GM12878 (cell line): ENCODE measurements at regions not wholly inside any gene's neighbourhood (a gene's known extent, or its start where the extent isn't known, plus 50 kb on each side); places are given as distances from the start of the nearest gene placed in this dataset.

Experiments
- ATAC-seq: fragments of 200-7000 bp; cut with Tn5 transposase; 3 replicates; pipeline ENCODE4 v1.9.1; 2020; ENCODE audit warnings: mild to moderate bottlenecking, moderate library complexity
- BruUV-seq: library from RNA; stranded (reverse); fragments of 400-500 nt; replicated peaks from 2 replicates; lab custom pipeline; 2021; lab: Mats Ljungman, UMichigan
- CTCF ChIA-PET: fragments of 300-600 bp; sonication (Branson Sonifier 250); formaldehyde crosslinking; extraction: SDS; loops from one replicate; lab custom pipeline; 2021; ENCODE audit warnings: inconsistent platforms; lab: Yijun Ruan, JAX
- POLR2A ChIA-PET: fragments of 350-600 bp; formaldehyde crosslinking; extraction: SDS; loops from one replicate; lab custom pipeline; 2021; ENCODE audit warnings: inconsistent platforms; lab: Charles Lee
- RAD21 ChIA-PET: fragments of 300-600 bp; sonication (Branson Sonifier 250); formaldehyde crosslinking; loops from one replicate; lab custom pipeline; 2023; ENCODE audit warnings: antibody characterized with exemption; ENCODE audit not compliant: unreplicated experiment; lab: Charles Lee
- SMC1A ChIA-PET: fragments of 300-600 bp; sonication (Branson Sonifier 250); formaldehyde crosslinking; loops from one replicate; lab custom pipeline; 2023; ENCODE audit not compliant: unreplicated experiment, uncharacterized antibody; lab: Charles Lee
- DNase-seq: peaks from one replicate; pipeline ENCODE4 v3.0.0-alpha.2; 2011; ENCODE audit warnings: low read depth, low spot score
- FAIRE-seq: peaks from 3 replicates; lab custom pipeline; 2011; peaks lifted over from hg19 to GRCh38; lab: Jason Lieb, UNC
- H2AFZ ChIP-seq: 2 replicates; pipeline ENCODE4 v1.6.0; 2011; ENCODE audit warnings: low read depth, low read length, control low read depth; ENCODE audit not compliant: control insufficient read depth
- H3K27ac ChIP-seq: 2 replicates; pipeline ENCODE4 v1.5.1; 2011; ENCODE audit warnings: control low read depth; ENCODE audit not compliant: control insufficient read depth, insufficient read depth
- H3K27me3 ChIP-seq, 2 experiments: replicated peaks in 1 of 2; 2 replicates each; pipeline versions ENCODE4 v1.6.0 to v1.6.1; 2011; ENCODE audit warnings: low read length in 1 of 2; ENCODE audit not compliant: control insufficient read depth in 2 of 2, insufficient read depth in 2 of 2
- H3K36me3 ChIP-seq, 2 experiments: 2 replicates each; pipeline ENCODE4 v1.5.1; 2011; ENCODE audit warnings: low read length in 1 of 2; ENCODE audit not compliant: control insufficient read depth in 2 of 2, insufficient read depth in 2 of 2
- H3K4me1 ChIP-seq: 2 replicates; pipeline ENCODE4 v1.6.1; 2011; ENCODE audit warnings: mild to moderate bottlenecking, low read length, moderate library complexity, mixed read lengths; ENCODE audit not compliant: control insufficient read depth, insufficient read depth
- H3K4me2 ChIP-seq: 2 replicates; pipeline ENCODE4 v1.6.0; 2011; ENCODE audit warnings: control low read depth; ENCODE audit not compliant: control insufficient read depth, insufficient read depth
- H3K4me3 ChIP-seq: fragments of 200-600 bp; sonication (generic); 2 replicates; pipeline ENCODE4 v1.5.1; 2016
- H3K79me2 ChIP-seq: 2 replicates; pipeline ENCODE4 v1.6.0; 2011; ENCODE audit warnings: low read length; ENCODE audit not compliant: control insufficient read depth, insufficient read depth
- H3K9ac ChIP-seq: 2 replicates; pipeline ENCODE4 v1.8.0; 2011; ENCODE audit warnings: low read length, control low read depth, mixed read lengths; ENCODE audit not compliant: control insufficient read depth, insufficient read depth
- H3K9me3 ChIP-seq: replicated peaks from 3 replicates; pipeline ENCODE4 v1.5.1; 2011; ENCODE audit warnings: mild to moderate bottlenecking, low read length; ENCODE audit not compliant: control insufficient read depth, insufficient read depth
- H4K20me1 ChIP-seq: 2 replicates; pipeline ENCODE4 v1.6.0; 2011; ENCODE audit not compliant: control insufficient read depth, insufficient read depth
- CEBPZ ChIP-seq: fragments of 150-350 bp; IDR thresholded peaks from 2 replicates; pipeline ENCODE4 v1.6.1; 2016; ENCODE audit warnings: low read depth, low read length
- EP300 ChIP-seq, 2 experiments: fragments of 150-350 bp in 1 of 2; IDR thresholded peaks; 2 replicates each; pipeline ENCODE4 v1.6.1; 2011 to 2012; ENCODE audit warnings: low read depth in 2 of 2, low read length in 2 of 2, borderline replicate concordance in 1 of 2, improper control_type of control experiment in 1 of 2, inconsistent platforms in 1 of 2; ENCODE audit not compliant: control insufficient read depth in 1 of 2
- IKZF1 ChIP-seq: fragments of 450-650 bp; conservative IDR thresholded peaks from 2 replicates; pipeline ENCODE4 v1.6.1; 2017; ENCODE audit warnings: antibody characterized with exemption, mild to moderate bottlenecking
- MXI1 ChIP-seq: fragments of 150-350 bp; IDR thresholded peaks from 2 replicates; pipeline ENCODE4 v1.6.1; 2011; ENCODE audit warnings: low read depth, mild to moderate bottlenecking, inconsistent platforms, low read length, improper control_type of control experiment
- NR2C2 ChIP-seq: IDR thresholded peaks from 2 replicates; pipeline ENCODE4 v1.6.1; 2011; ENCODE audit warnings: borderline replicate concordance, low read depth; ENCODE audit not compliant: control insufficient read depth, insufficient read length
- PAX8 ChIP-seq: fragments of 450-650 bp; IDR thresholded peaks from 2 replicates; pipeline ENCODE4 v1.6.1; 2017; ENCODE audit warnings: mild to moderate bottlenecking, moderate library complexity
- ZBTB33 ChIP-seq: fragments of 450-650 bp; IDR thresholded peaks from 2 replicates; pipeline ENCODE4 v1.6.1; 2017; ENCODE audit warnings: mild to moderate bottlenecking
- WGBS: methylation state at CpG from one replicate; pipeline ENCODE4 v1.1.6; 2016; ENCODE audit warnings: low lambda C conversion rate; ENCODE audit not compliant: insufficient replicate concordance, insufficient coverage; ENCODE audit errors: missing lambda C conversion rate; 5-methylcytosine and 5-hydroxymethylcytosine counted together
- in situ Hi-C: fragments of 300-500 bp; cut with MboI; formaldehyde crosslinking; loops from 9 replicates; pipeline ENCODE4 v1.14.3; 2018; ENCODE audit warnings: mixed read lengths
- intact Hi-C: fragments of 100-400 bp; cut with micrococcal nuclease; formaldehyde crosslinking; loops from one replicate; pipeline ENCODE4 v1.14.2; 2022; ENCODE audit not compliant: unreplicated experiment

GRCh38 chr1:36729289-36729688 is 246.6 kb upstream of the CSF3R start (continued):
- TF ChIP-seq ZBTB33 (no peak), PAX8 (no peak), NR2C2 (no peak)

GRCh38 chr1:36728846-36729245 is 246.1 kb upstream of the CSF3R start:
- RAD21 ChIA-PET = no interaction called here
- TF ChIP-seq IKZF1 = no peak
- no peak for FAIRE-seq

GRCh38 chr1:36728051-36728450 is 245.3 kb upstream of the CSF3R start:
- Histone ChIP-seq H3K27me3 (peaks cover 1 to 2% of the 10 kb centered on the region in 2 experiments), H4K20me1 (no peaks in the 10 kb centered on the region), H3K9me3 (no peaks in the 10 kb centered on the region), H3K4me2 (no peak overlapping the region), H2AFZ (no peak overlapping the region), H3K27ac (no peak overlapping the region), H3K9ac (no peak overlapping the region), H3K4me1 (no peaks in the 10 kb centered on the region), H3K36me3 (no peaks in the 10 kb centered on the region), H3K79me2 (no peaks in the 10 kb centered on the region), H3K4me3 (no peak overlapping the region)
- ChIA-PET CTCF (no interaction called here), POLR2A (no interaction called here), SMC1A (no interaction called here), RAD21 (no interaction called here)
- FAIRE-seq (no peak), ATAC-seq (no peak), DNase-seq (no peak)
- intact Hi-C loops = no loop called here
- 29% methylated on average over 8 of the region's 8 CpGs for WGBS
- no TSS peak for BruUV-seq
- in situ Hi-C loops = no loop called here
- TF ChIP-seq EP300 (IDR thresholded peaks at IDR 0.05; ENCODE audit: borderline replicate concordance in 1 of 2, control insufficient read depth in 1 of 2, low read depth in 2 of 2, low read length in 2 of 2) = no peak
- TF ChIP-seq CEBPZ = no peak
- no peak for TF ChIP-seq MXI1

More at GRCh38 chr1:36728846-36729245, 246.1 kb upstream of the CSF3R start:
- H3K79me2 ChIP-seq = no peaks in the 10 kb centered on the region
- ChIA-PET POLR2A (no interaction called here), CTCF (no interaction called here), SMC1A (no interaction called here)
- no peaks in the 10 kb centered on the region for H3K4me1 ChIP-seq
- no peak for ATAC-seq
- H3K9me3 ChIP-seq = no peaks in the 10 kb centered on the region
- H3K27me3 ChIP-seq = peaks cover 1 to 2% of the 10 kb centered on the region in 2 experiments
- no peaks in the 10 kb centered on the region for H3K36me3 ChIP-seq
- WGBS = 18% methylated on average over 6 of the region's 6 CpGs
- H4K20me1 ChIP-seq = no peaks in the 10 kb centered on the region
- H3K27ac ChIP-seq = no peak overlapping the region
- H2AFZ ChIP-seq = no peak overlapping the region
- H3K4me3 ChIP-seq = no peak overlapping the region
- in situ Hi-C loops = no loop called here
- no peak overlapping the region for H3K4me2 ChIP-seq
- no peak for DNase-seq
- H3K9ac ChIP-seq = no peak overlapping the region
- intact Hi-C loops = no loop called here
- no TSS peak for BruUV-seq
